ENCODE measurements at regions not wholly inside any gene's neighbourhood (a gene's known extent, or its start where the extent isn't known, plus 50 kb on each side); places are given as distances from the start of the nearest gene placed in this dataset.

- TF ChIP-seq NANOG (IDR thresholded peaks at IDR 0.05; ENCODE audit: borderline replicate concordance): no peak
- TF ChIP-seq CREB1 (CRISPR knock-in tag; IDR thresholded peaks at IDR 0.05; ENCODE audit: low read depth): no peak
- no peak for TF ChIP-seq ZNF114 (CRISPR knock-in tag; IDR thresholded peaks at IDR 0.05)
- no peak for TF ChIP-seq EZH2 (IDR thresholded peaks at IDR 0.05; ENCODE audit: low read depth, unreplicated experiment)
- no peak for TF ChIP-seq ZNF331 (CRISPR knock-in tag; IDR thresholded peaks at IDR 0.05; ENCODE audit: low read depth)
- TF ChIP-seq JUNB (IDR thresholded peaks at IDR 0.05; ENCODE audit: unreplicated experiment): no peak
These were observed 221.8 kb upstream of the CEP162 start (continued) for GRCh38 chr6:84449220-84449619.

DNA sequence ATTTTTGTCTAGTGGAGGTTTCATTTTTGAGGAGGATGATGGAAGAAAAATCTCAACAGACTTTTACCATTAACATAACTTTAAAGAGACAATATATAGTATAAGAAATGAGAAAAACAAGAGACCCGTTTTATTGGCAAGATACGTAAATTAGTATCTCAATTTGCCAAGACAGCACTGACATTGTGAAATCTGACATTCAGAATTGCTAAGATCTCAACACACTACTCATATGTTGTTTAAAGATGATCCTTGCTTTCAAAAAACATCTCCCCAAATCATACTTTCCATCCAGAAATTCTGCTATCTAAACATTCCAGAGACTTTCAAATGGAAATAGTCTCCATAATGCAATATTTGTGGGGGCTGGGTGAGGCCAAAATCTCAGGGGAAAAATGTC lies 220.9 kb upstream of the CEP162 start:
- H3F3A ChIP-seq (replicated peaks; ENCODE audit: low read depth): no peaks in the 10 kb centered on the region
- peaks cover 18% of the 10 kb centered on the region; the same call in 1 of the 2 replicates for H3K4me1 ChIP-seq (ENCODE audit: insufficient read depth)
- Mint-ChIP-seq H3K36me3 (ENCODE audit: low read depth) (no peaks in the 10 kb centered on the region), H3K4me3 (no peak overlapping the region), H3K4me1 (peaks cover 21% of the 10 kb centered on the region; the same call in 2 of the 3 replicates), H3K9me3 (no peaks in the 10 kb centered on the region), H3K27me3 (ENCODE audit: insufficient read depth, low read depth, poor library complexity) (no peaks in the 10 kb centered on the region), H3K27ac (peak overlapping the region; percentile 86; the same call in 1 of the 2 replicates)
- H3K27ac ChIP-seq (ENCODE audit: low read depth): no peak overlapping the region
- no peaks in the 10 kb centered on the region for H3K27me3 ChIP-seq (ENCODE audit: insufficient read depth)
- TF ChIP-seq EZH2phosphoT487 (IDR thresholded peaks at IDR 0.05; ENCODE audit: unreplicated experiment): no peak
- TF ChIP-seq JUNB (IDR thresholded peaks at IDR 0.05; ENCODE audit: unreplicated experiment): no peak
- no peak for TF ChIP-seq CREB1 (CRISPR knock-in tag; IDR thresholded peaks at IDR 0.05; ENCODE audit: low read depth)
- TF ChIP-seq ZNF114 (CRISPR knock-in tag; IDR thresholded peaks at IDR 0.05): no peak
- no peak for TF ChIP-seq ZNF331 (CRISPR knock-in tag; IDR thresholded peaks at IDR 0.05; ENCODE audit: low read depth)
- no peak for TF ChIP-seq EZH2 (IDR thresholded peaks at IDR 0.05; ENCODE audit: low read depth, unreplicated experiment)
- no peak for TF ChIP-seq POLR2AphosphoS5 (IDR thresholded peaks at IDR 0.05; ENCODE audit: low read depth)
- DNase-seq (ENCODE audit: low spot score) (no peak), ATAC-seq (no peak)
- H3K9me2 ChIP-seq (ENCODE audit: insufficient read depth): no peaks in the 10 kb centered on the region
- no peak overlapping the region for H3K4me3 ChIP-seq
- H3K36me3 ChIP-seq (ENCODE audit: insufficient read depth): no peaks in the 10 kb centered on the region
- H3K79me2 ChIP-seq (replicated peaks; ENCODE audit: insufficient read depth): no peaks in the 10 kb centered on the region
- H3K4me2 ChIP-seq: no peak overlapping the region
- no peaks in the 10 kb centered on the region for H4K20me1 ChIP-seq (replicated peaks; ENCODE audit: insufficient read depth)
- peak overlapping the region; percentile 61; the same call in 1 of the 2 replicates for H2AFZ ChIP-seq

DNA sequence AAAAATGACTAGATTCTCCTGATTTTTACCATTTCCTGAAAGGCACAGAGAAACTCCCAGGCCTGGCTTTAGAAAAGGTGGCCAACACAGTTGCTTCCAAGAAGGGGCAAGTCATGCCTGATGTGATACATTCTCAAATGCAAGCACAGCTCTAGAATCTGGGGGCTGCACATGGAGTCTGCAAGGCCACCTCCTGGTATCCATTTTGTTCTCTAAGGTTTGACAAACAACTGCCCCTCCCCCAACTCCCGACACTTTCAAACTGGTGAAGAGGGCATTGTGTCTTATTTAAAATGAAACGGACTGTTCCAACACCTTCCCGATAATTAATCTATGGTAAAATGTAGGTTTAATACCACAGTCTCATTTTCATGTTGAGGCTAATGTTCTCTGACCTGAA lies 220.2 kb upstream of the CEP162 start:
- no peaks in the 10 kb centered on the region for H3K27me3 Mint-ChIP-seq (ENCODE audit: insufficient read depth, low read depth, poor library complexity)
- H3K4me3 Mint-ChIP-seq: no peak overlapping the region
- Histone ChIP-seq H3K9me2 (ENCODE audit: insufficient read depth) (no peaks in the 10 kb centered on the region), H3F3A (replicated peaks; ENCODE audit: low read depth) (no peaks in the 10 kb centered on the region), H3K4me2 (no peak overlapping the region), H3K36me3 (ENCODE audit: insufficient read depth) (no peaks in the 10 kb centered on the region), H3K4me3 (no peak overlapping the region), H2AFZ (peak overlapping the region; percentile 61; the same call in 1 of the 2 replicates), H4K20me1 (replicated peaks; ENCODE audit: insufficient read depth) (no peaks in the 10 kb centered on the region), H3K27me3 (ENCODE audit: insufficient read depth) (no peaks in the 10 kb centered on the region), H3K4me1 (ENCODE audit: insufficient read depth) (peaks cover 18% of the 10 kb centered on the region; the same call in 1 of the 2 replicates), H3K27ac (ENCODE audit: low read depth) (no peak overlapping the region), H3K79me2 (replicated peaks; ENCODE audit: insufficient read depth) (no peaks in the 10 kb centered on the region)
- no peaks in the 10 kb centered on the region for H3K9me3 Mint-ChIP-seq
- H3K27ac Mint-ChIP-seq: peak overlapping the region; percentile 86
- ATAC-seq: peak; percentile 53
- H3K4me1 Mint-ChIP-seq: peaks cover 21% of the 10 kb centered on the region; the same call in 2 of the 3 replicates
- H3K36me3 Mint-ChIP-seq (ENCODE audit: low read depth): no peaks in the 10 kb centered on the region
- peak; percentile 64 for DNase-seq (ENCODE audit: low spot score)
- TF ChIP-seq EZH2 (IDR thresholded peaks at IDR 0.05; ENCODE audit: low read depth, unreplicated experiment) (no peak), ETS1 (IDR thresholded peaks at IDR 0.05) (no peak), CREB1 (CRISPR knock-in tag; IDR thresholded peaks at IDR 0.05; ENCODE audit: low read depth) (no peak), ZNF114 (CRISPR knock-in tag; IDR thresholded peaks at IDR 0.05) (no peak)
- TF ChIP-seq, protein P1, sequence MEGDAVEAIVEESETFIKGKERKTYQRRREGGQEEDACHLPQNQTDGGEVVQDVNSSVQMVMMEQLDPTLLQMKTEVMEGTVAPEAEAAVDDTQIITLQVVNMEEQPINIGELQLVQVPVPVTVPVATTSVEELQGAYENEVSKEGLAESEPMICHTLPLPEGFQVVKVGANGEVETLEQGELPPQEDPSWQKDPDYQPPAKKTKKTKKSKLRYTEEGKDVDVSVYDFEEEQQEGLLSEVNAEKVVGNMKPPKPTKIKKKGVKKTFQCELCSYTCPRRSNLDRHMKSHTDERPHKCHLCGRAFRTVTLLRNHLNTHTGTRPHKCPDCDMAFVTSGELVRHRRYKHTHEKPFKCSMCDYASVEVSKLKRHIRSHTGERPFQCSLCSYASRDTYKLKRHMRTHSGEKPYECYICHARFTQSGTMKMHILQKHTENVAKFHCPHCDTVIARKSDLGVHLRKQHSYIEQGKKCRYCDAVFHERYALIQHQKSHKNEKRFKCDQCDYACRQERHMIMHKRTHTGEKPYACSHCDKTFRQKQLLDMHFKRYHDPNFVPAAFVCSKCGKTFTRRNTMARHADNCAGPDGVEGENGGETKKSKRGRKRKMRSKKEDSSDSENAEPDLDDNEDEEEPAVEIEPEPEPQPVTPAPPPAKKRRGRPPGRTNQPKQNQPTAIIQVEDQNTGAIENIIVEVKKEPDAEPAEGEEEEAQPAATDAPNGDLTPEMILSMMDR (conservative IDR thresholded peaks at IDR 0.05; ENCODE audit: low read depth in 2 of 2): no peak
- TF ChIP-seq, protein P2, sequence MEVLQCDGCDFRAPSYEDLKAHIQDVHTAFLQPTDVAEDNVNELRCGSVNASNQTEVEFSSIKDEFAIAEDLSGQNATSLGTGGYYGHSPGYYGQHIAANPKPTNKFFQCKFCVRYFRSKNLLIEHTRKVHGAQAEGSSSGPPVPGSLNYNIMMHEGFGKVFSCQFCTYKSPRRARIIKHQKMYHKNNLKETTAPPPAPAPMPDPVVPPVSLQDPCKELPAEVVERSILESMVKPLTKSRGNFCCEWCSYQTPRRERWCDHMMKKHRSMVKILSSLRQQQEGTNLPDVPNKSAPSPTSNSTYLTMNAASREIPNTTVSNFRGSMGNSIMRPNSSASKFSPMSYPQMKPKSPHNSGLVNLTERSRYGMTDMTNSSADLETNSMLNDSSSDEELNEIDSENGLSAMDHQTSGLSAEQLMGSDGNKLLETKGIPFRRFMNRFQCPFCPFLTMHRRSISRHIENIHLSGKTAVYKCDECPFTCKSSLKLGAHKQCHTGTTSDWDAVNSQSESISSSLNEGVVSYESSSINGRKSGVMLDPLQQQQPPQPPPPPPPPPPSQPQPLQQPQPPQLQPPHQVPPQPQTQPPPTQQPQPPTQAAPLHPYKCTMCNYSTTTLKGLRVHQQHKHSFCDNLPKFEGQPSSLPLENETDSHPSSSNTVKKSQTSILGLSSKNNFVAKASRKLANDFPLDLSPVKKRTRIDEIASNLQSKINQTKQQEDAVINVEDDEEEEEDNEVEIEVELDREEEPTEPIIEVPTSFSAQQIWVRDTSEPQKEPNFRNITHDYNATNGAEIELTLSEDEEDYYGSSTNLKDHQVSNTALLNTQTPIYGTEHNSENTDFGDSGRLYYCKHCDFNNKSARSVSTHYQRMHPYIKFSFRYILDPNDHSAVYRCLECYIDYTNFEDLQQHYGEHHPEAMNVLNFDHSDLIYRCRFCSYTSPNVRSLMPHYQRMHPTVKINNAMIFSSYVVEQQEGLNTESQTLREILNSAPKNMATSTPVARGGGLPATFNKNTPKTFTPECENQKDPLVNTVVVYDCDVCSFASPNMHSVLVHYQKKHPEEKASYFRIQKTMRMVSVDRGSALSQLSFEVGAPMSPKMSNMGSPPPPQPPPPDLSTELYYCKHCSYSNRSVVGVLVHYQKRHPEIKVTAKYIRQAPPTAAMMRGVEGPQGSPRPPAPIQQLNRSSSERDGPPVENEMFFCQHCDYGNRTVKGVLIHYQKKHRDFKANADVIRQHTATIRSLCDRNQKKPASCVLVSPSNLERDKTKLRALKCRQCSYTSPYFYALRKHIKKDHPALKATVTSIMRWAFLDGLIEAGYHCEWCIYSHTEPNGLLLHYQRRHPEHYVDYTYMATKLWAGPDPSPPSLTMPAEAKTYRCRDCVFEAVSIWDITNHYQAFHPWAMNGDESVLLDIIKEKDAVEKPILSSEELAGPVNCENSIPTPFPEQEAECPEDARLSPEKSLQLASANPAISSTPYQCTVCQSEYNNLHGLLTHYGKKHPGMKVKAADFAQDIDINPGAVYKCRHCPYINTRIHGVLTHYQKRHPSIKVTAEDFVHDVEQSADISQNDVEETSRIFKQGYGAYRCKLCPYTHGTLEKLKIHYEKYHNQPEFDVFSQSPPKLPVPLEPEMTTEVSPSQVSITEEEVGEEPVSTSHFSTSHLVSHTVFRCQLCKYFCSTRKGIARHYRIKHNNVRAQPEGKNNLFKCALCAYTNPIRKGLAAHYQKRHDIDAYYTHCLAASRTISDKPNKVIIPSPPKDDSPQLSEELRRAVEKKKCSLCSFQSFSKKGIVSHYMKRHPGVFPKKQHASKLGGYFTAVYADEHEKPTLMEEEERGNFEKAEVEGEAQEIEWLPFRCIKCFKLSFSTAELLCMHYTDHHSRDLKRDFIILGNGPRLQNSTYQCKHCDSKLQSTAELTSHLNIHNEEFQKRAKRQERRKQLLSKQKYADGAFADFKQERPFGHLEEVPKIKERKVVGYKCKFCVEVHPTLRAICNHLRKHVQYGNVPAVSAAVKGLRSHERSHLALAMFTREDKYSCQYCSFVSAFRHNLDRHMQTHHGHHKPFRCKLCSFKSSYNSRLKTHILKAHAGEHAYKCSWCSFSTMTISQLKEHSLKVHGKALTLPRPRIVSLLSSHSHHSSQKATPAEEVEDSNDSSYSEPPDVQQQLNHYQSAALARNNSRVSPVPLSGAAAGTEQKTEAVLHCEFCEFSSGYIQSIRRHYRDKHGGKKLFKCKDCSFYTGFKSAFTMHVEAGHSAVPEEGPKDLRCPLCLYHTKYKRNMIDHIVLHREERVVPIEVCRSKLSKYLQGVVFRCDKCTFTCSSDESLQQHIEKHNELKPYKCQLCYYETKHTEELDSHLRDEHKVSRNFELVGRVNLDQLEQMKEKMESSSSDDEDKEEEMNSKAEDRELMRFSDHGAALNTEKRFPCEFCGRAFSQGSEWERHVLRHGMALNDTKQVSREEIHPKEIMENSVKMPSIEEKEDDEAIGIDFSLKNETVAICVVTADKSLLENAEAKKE (CRISPR knock-in tag; IDR thresholded peaks at IDR 0.05): no peak
